WTC11 (cell line): ENCODE measurements at regions not wholly inside any gene's neighbourhood (a gene's known extent, or its start where the extent isn't known, plus 50 kb on each side); places are given as distances from the start of the nearest gene placed in this dataset.
A peak's percentile ranks its signal among the peaks of the same experiment; 100 is the strongest.

Experiments used
- ATAC-seq: fragments of 200-7000 bp; cut with Tn5 transposase; 2 replicates; pipeline ENCODE4 v1.10.0; 2021; ENCODE audit warnings: mild to moderate bottlenecking, moderate library complexity
- CTCF ChIA-PET: fragments of 300-600 bp; sonication (Branson Sonifier 250); formaldehyde crosslinking; loops from one replicate; lab custom pipeline; 2021; ENCODE audit warnings: antibody characterized with exemption; lab: Charles Lee
- POLR2A ChIA-PET: fragments of 350-600 bp; sonication (Branson Sonifier 250); formaldehyde crosslinking; loops from one replicate; lab custom pipeline; 2021; ENCODE audit warnings: antibody characterized with exemption; lab: Charles Lee
- DNase-seq: peaks from one replicate; pipeline ENCODE4 v3.0.0; 2021; ENCODE audit warnings: low spot score
- H3K27ac Mint-ChIP-seq: 2 replicates; pipeline ENCODE4 v1.8.0; 2021; ENCODE audit warnings: mixed read lengths
- H3K27me3 Mint-ChIP-seq: 2 replicates; pipeline ENCODE4 v1.8.0; 2021; ENCODE audit warnings: low read depth, mild to moderate bottlenecking, moderate library complexity, mixed read lengths
- H3K36me3 Mint-ChIP-seq: 2 replicates; pipeline ENCODE4 v1.8.0; 2021; ENCODE audit warnings: mixed read lengths
- H3K4me1 Mint-ChIP-seq: 2 replicates; pipeline ENCODE4 v1.8.0; 2022; ENCODE audit warnings: mixed read lengths
- H3K4me3 Mint-ChIP-seq: 2 replicates; pipeline ENCODE4 v1.8.0; 2021; ENCODE audit warnings: mild to moderate bottlenecking, moderate library complexity, mixed read lengths
- H3K9me3 Mint-ChIP-seq: 2 replicates; pipeline ENCODE4 v1.8.0; 2021; ENCODE audit warnings: mixed read lengths
- CBFB ChIP-seq: sonication (generic); formaldehyde crosslinking; IDR thresholded peaks from 2 replicates; pipeline ENCODE4 v1.8.1; 2022; ENCODE audit warnings: mild to moderate bottlenecking, low read depth, missing genetic modification reagents
- FOXJ3 ChIP-seq: sonication (generic); formaldehyde crosslinking; IDR thresholded peaks from 2 replicates; pipeline ENCODE4 v1.9.0; 2021; ENCODE audit warnings: missing genetic modification reagents, mild to moderate bottlenecking, borderline replicate concordance
- FOXK1 ChIP-seq: sonication (generic); formaldehyde crosslinking; IDR thresholded peaks from 2 replicates; pipeline ENCODE4 v1.8.0; 2022; ENCODE audit warnings: mild to moderate bottlenecking, moderate library complexity, missing genetic modification reagents
- FOXP4 ChIP-seq: sonication (generic); formaldehyde crosslinking; IDR thresholded peaks from 2 replicates; pipeline ENCODE4 v1.8.0; 2022; ENCODE audit warnings: mild to moderate bottlenecking, missing genetic modification reagents
- MXD4 ChIP-seq: fragments of 250-450 bp; sonication (Bioruptor Pico); IDR thresholded peaks from 2 replicates; pipeline ENCODE4 v1.8.0; 2021; ENCODE audit warnings: mild to moderate bottlenecking, moderate library complexity, borderline replicate concordance
- NFATC4 ChIP-seq: fragments of 250-450 bp; sonication (Bioruptor Pico); IDR thresholded peaks from 2 replicates; pipeline ENCODE4 v1.9.0; 2021; ENCODE audit warnings: mild to moderate bottlenecking
- PRDM15 ChIP-seq: sonication (generic); formaldehyde crosslinking; IDR thresholded peaks from 2 replicates; pipeline ENCODE4 v1.8.0; 2022; ENCODE audit warnings: missing genetic modification reagents
- PREB ChIP-seq: sonication (generic); formaldehyde crosslinking; IDR thresholded peaks from 2 replicates; pipeline ENCODE4 v1.8.1; 2022; ENCODE audit warnings: mild to moderate bottlenecking, missing genetic modification reagents, moderate library complexity, borderline replicate concordance
- RELA ChIP-seq: sonication (generic); formaldehyde crosslinking; IDR thresholded peaks from 2 replicates; pipeline ENCODE4 v1.8.1; 2022; ENCODE audit warnings: missing genetic modification reagents, mild to moderate bottlenecking, borderline replicate concordance
- TCF7 ChIP-seq: sonication (generic); formaldehyde crosslinking; IDR thresholded peaks from 2 replicates; pipeline ENCODE4 v1.8.0; 2022; ENCODE audit warnings: mild to moderate bottlenecking, low read depth, missing genetic modification reagents, moderate library complexity
- USF1 ChIP-seq: sonication (generic); formaldehyde crosslinking; IDR thresholded peaks from 2 replicates; pipeline ENCODE4 v1.8.0; 2022; ENCODE audit warnings: mild to moderate bottlenecking, missing genetic modification reagents
- ZBTB21 ChIP-seq: sonication (generic); formaldehyde crosslinking; IDR thresholded peaks from 2 replicates; pipeline ENCODE4 v1.8.1; 2023; ENCODE audit warnings: mild to moderate bottlenecking, missing genetic modification reagents, borderline replicate concordance
- ZNF138 ChIP-seq: sonication (generic); formaldehyde crosslinking; conservative IDR thresholded peaks from 2 replicates; pipeline ENCODE4 v1.8.1; 2022; ENCODE audit warnings: mild to moderate bottlenecking, moderate library complexity, missing genetic modification reagents
- ZNF416 ChIP-seq: fragments of 250-450 bp; sonication (Bioruptor Pico); IDR thresholded peaks from 2 replicates; pipeline ENCODE4 v1.9.0; 2021; ENCODE audit warnings: mild to moderate bottlenecking, inconsistent platforms
- TF ChIP-seq, protein P1 (sequence below): fragments of 250-450 bp; sonication (Bioruptor Pico); IDR thresholded peaks from 2 replicates; pipeline ENCODE4 v1.9.0; 2021; ENCODE audit warnings: mild to moderate bottlenecking, borderline replicate concordance
- TF ChIP-seq, protein P2 (sequence below): sonication (generic); formaldehyde crosslinking; conservative IDR thresholded peaks from 2 replicates; pipeline ENCODE4 v1.8.1; 2023; ENCODE audit warnings: mild to moderate bottlenecking, low read depth, missing genetic modification reagents, moderate library complexity
- TF ChIP-seq, protein P3 (sequence below): sonication (generic); formaldehyde crosslinking; IDR thresholded peaks from 2 replicates; pipeline ENCODE4 v1.8.0; 2022; ENCODE audit warnings: mild to moderate bottlenecking, missing genetic modification reagents

DNA sequence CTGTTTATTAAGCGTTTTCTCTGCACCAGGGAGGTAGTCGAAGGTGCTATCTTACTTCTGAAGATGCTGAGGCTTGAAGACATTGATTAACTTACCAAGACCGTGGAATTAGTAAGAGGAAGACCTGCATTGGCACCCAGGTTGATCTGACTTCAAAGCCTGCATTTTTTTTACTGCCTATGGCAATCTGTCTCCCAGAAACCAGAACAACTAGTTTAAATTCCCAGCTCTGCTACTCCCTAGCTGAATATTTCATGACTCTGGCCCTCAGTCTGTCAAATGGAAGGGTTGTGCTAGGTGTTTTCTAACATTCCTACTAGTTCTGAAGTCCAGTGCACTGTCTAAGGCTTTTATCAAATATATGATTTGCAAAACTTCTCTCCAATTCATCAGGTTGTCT is 52.0 kb upstream of the GRAMD1B start:
- ATAC-seq (no peak), DNase-seq (no peak)
- CTCF ChIA-PET = interaction anchor here (1.1 kb wide), 1 partner anchor 115 kb away, joined by 3 read pairs; no protein-coding TSS in a partner anchor
- H3K36me3 Mint-ChIP-seq = no peaks in the 10 kb centered on the region
- H3K27me3 Mint-ChIP-seq = peaks cover 4% of the 10 kb centered on the region; the same call in 1 of the 2 replicates
- no peak overlapping the region for H3K4me3 Mint-ChIP-seq
- TF ChIP-seq MXD4 = no peak
- no peaks in the 10 kb centered on the region for H3K9me3 Mint-ChIP-seq
- POLR2A ChIA-PET = no interaction called here
- peaks cover 40% of the 10 kb centered on the region for H3K4me1 Mint-ChIP-seq
- H3K27ac Mint-ChIP-seq = no peak overlapping the region

DNA sequence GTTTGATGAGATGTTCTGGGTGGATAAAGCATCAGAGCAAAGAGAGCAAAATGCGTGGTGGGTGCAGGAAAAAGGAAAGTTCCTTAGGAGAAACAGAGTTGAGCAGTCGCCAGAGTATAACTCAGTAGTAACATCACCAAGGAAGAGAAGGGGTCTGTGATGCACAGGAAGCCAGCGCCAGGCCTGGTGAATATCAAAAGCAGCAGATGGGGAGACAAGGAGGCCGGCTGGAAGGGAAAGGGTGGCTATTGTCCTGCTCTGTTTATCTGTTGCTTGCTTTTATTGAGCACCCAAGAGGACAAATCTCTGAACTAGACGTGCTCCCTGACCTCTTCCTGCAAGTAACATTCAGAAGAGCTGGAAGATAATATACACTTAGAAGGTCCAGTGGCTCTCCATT is 52.7 kb upstream of the GRAMD1B start:
- CTCF ChIA-PET = interaction anchor here (1.1 kb wide), 1 partner anchor 116 kb away, joined by 3 read pairs; no protein-coding TSS in a partner anchor
- Mint-ChIP-seq H3K36me3 (no peaks in the 10 kb centered on the region), H3K27me3 (no peaks in the 10 kb centered on the region), H3K4me3 (no peak overlapping the region)
- no peak for DNase-seq
- peak; percentile 77 for ATAC-seq
- TF ChIP-seq USF1 (CRISPR knock-in tag) (no peak), FOXP4 (no peak), ZBTB21 (CRISPR knock-in tag) (no peak), ZNF138 (no peak), TCF7 (CRISPR knock-in tag) (no peak), FOXJ3 (no peak), ZNF416 (no peak), FOXK1 (CRISPR knock-in tag) (no peak)
- TF ChIP-seq, protein P1, sequence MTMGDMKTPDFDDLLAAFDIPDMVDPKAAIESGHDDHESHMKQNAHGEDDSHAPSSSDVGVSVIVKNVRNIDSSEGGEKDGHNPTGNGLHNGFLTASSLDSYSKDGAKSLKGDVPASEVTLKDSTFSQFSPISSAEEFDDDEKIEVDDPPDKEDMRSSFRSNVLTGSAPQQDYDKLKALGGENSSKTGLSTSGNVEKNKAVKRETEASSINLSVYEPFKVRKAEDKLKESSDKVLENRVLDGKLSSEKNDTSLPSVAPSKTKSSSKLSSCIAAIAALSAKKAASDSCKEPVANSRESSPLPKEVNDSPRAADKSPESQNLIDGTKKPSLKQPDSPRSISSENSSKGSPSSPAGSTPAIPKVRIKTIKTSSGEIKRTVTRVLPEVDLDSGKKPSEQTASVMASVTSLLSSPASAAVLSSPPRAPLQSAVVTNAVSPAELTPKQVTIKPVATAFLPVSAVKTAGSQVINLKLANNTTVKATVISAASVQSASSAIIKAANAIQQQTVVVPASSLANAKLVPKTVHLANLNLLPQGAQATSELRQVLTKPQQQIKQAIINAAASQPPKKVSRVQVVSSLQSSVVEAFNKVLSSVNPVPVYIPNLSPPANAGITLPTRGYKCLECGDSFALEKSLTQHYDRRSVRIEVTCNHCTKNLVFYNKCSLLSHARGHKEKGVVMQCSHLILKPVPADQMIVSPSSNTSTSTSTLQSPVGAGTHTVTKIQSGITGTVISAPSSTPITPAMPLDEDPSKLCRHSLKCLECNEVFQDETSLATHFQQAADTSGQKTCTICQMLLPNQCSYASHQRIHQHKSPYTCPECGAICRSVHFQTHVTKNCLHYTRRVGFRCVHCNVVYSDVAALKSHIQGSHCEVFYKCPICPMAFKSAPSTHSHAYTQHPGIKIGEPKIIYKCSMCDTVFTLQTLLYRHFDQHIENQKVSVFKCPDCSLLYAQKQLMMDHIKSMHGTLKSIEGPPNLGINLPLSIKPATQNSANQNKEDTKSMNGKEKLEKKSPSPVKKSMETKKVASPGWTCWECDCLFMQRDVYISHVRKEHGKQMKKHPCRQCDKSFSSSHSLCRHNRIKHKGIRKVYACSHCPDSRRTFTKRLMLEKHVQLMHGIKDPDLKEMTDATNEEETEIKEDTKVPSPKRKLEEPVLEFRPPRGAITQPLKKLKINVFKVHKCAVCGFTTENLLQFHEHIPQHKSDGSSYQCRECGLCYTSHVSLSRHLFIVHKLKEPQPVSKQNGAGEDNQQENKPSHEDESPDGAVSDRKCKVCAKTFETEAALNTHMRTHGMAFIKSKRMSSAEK (CRISPR knock-in tag) = no peak
- TF ChIP-seq, protein P2, sequence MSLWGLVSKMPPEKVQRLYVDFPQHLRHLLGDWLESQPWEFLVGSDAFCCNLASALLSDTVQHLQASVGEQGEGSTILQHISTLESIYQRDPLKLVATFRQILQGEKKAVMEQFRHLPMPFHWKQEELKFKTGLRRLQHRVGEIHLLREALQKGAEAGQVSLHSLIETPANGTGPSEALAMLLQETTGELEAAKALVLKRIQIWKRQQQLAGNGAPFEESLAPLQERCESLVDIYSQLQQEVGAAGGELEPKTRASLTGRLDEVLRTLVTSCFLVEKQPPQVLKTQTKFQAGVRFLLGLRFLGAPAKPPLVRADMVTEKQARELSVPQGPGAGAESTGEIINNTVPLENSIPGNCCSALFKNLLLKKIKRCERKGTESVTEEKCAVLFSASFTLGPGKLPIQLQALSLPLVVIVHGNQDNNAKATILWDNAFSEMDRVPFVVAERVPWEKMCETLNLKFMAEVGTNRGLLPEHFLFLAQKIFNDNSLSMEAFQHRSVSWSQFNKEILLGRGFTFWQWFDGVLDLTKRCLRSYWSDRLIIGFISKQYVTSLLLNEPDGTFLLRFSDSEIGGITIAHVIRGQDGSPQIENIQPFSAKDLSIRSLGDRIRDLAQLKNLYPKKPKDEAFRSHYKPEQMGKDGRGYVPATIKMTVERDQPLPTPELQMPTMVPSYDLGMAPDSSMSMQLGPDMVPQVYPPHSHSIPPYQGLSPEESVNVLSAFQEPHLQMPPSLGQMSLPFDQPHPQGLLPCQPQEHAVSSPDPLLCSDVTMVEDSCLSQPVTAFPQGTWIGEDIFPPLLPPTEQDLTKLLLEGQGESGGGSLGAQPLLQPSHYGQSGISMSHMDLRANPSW (CRISPR knock-in tag) = no peak
- TF ChIP-seq, all 79 proteins: peak for 0
- POLR2A ChIA-PET = no interaction called here
- Mint-ChIP-seq H3K4me1 (peaks cover 40% of the 10 kb centered on the region), H3K27ac (no peak overlapping the region), H3K9me3 (no peaks in the 10 kb centered on the region)

GRCh38 chr11:123375832-123376231 is 54.2 kb upstream of the GRAMD1B start:
- H3K27ac Mint-ChIP-seq = no peak overlapping the region
- H3K36me3 Mint-ChIP-seq = no peaks in the 10 kb centered on the region
- H3K9me3 Mint-ChIP-seq = no peaks in the 10 kb centered on the region
- ATAC-seq (no peak), DNase-seq (no peak)
- H3K4me3 Mint-ChIP-seq = no peak overlapping the region
- POLR2A ChIA-PET = no interaction called here
- H3K4me1 Mint-ChIP-seq = peaks cover 49% of the 10 kb centered on the region
- peaks cover 2% of the 10 kb centered on the region for H3K27me3 Mint-ChIP-seq
- CTCF ChIA-PET = no interaction called here
- TF ChIP-seq PRDM15 (no peak), PREB (CRISPR knock-in tag) (no peak), CBFB (CRISPR knock-in tag) (no peak), RELA (no peak), NFATC4 (CRISPR knock-in tag) (no peak)
- TF ChIP-seq, protein P3, sequence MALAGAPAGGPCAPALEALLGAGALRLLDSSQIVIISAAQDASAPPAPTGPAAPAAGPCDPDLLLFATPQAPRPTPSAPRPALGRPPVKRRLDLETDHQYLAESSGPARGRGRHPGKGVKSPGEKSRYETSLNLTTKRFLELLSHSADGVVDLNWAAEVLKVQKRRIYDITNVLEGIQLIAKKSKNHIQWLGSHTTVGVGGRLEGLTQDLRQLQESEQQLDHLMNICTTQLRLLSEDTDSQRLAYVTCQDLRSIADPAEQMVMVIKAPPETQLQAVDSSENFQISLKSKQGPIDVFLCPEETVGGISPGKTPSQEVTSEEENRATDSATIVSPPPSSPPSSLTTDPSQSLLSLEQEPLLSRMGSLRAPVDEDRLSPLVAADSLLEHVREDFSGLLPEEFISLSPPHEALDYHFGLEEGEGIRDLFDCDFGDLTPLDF (CRISPR knock-in tag) = no peak
